Kidney capillary endothelial cell (primary cell): ENCODE measurements at regions not wholly inside any gene's neighbourhood (a gene's known extent, or its start where the extent isn't known, plus 50 kb on each side); places are given as distances from the start of the nearest gene placed in this dataset.
"Not testable (repeated sequence)": the region's sequence is repeated elsewhere in the genome, so short reads cannot be mapped to it uniquely, and the experiment has no call there.

Experiments used
- DNase-seq: peaks from one replicate; pipeline ENCODE4 v3.0.0-alpha.2; 2018; ENCODE audit warnings: low spot score

GRCh38 chr5:89849830-89850512 is 559.6 kb downstream of the CETN3 start:
- no peak for DNase-seq

- no peak for DNase-seq
Observed at GRCh38 chr5:89847743-89848142, 561.8 kb downstream of the CETN3 start.

DNA sequence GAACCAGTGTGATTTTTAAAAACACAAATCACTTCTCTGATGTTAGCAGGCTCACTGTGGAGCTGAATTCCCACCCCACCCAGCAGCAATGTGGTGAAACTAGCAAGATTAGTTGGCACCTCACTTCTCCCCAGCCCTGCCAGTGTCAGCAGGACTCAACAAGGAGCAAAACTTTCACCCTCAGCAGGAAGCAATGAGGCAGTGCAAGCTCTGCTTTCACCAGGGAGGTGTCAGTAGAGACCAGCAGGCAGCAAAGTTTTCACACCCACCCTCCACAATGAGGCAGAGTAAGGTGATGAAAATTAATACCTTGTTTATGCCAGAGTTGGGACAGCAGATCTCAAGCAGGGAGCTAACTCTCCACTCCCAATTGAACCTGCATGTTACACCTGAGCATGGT is 565.0 kb downstream of the CETN3 start:
- DNase-seq, result no peak

DNA sequence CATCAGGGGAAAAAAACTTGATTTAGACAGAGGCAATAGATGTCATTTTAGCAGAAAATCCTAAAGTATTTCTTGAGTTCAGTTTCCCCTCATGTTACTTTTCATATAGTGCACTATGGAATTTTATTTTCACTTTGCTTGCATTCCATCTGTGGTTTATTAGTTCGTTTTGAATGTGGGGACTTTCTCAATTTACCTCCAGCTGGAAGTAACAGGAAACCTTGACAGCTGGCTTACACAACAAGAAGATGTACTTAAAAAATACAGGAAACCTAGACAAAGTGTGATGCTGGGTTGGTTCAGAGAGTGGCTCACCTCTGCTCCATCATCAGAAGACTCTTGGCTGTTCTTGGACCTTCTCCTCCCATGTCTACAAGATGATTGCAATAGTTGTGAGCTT is 567.0 kb downstream of the CETN3 start:
- DNase-seq, result no peak

DNA sequence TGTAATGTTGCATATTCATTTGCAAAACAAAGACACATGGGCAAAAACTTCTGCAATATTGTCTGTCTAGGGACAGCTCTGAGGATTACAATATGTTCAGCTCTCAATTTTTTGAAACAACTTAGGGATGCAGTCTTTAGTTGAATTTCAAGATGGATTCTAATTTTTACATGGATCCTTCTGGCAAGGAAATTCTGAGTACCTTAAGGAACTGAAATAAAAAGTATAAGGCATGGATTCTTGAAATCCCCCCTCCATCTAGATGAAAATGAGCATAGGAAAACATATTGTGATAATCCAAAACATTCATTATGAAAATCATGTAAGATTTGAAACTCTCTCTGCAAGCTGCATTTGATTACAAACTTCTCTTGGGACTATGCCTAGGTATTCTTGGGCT is 568.6 kb downstream of the CETN3 start:
- DNase-seq, result no peak

DNA sequence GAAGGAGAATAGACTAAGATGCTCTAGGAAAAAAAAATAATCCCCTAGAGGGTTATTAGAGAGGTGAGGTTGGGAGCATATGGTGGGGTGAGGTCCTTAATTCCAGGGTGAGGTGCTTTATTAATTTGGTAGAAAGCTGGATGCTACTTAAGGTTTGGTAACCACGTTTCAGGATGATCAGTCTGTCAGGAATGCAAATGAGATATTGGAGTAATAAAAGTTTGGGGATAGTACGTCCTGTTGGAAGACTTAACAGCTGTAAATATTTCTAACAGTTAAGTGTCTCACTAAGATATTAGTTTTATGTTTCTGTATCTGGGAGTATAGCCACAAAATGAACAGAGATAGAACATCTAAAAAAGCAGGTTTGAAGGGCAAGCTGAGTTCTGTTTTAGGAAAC is 578.9 kb downstream of the CETN3 start:
- DNase-seq, result no peak

- no peak for DNase-seq
Observed at GRCh38 chr5:89827960-89828359, 581.6 kb downstream of the CETN3 start.

GRCh38 chr5:89827359-89827758 is 582.2 kb downstream of the CETN3 start:
- DNase-seq, result no peak

- no peak for DNase-seq
Observed at GRCh38 chr5:89826938-89827337, 582.6 kb downstream of the CETN3 start.

- DNase-seq, result no peak
Observed at GRCh38 chr5:89823046-89823445, 586.5 kb downstream of the CETN3 start.

DNA sequence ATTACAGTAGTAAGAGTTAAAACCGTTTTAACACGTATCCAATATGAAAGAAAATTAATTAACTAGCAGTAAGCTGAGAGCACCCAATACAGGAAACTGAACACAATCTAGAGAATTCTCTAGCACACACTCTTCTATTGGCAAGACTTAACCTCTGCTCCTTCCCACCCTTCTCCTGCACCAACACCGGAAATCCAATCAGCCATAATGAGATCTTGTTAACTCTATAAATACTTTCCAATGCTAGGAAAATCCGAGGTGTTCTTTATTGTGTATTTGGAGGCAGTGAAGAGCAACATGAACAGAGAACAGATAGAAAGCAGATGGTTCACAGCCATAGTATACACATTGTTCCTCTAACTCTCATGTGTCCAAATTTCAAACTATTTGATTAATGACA is 591.7 kb downstream of the CETN3 start:
- DNase-seq, result no peak

GRCh38 chr5:89816038-89816437 is 593.5 kb downstream of the CETN3 start:
- no peak for DNase-seq

DNA sequence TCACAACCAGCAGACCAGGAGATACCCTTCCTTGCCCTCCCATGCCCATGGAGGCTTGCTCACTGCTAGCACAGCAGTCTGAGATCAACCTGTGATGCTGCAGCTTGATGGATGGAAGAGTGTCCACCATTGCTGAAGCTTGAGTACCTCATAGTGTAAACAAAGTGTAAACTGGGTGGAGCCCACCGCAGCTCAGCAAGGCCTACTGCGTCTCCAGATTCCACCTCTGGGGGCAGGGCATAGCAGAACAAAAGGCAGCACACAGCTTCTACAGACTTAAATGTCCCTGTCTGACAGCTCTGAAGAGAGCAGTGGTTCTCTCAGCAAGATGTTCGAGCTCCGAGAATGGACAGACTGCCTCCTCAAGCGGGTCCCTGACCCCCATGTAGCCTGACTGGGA is 608.8 kb downstream of the CETN3 start:
- not testable (repeated sequence) for DNase-seq

DNA sequence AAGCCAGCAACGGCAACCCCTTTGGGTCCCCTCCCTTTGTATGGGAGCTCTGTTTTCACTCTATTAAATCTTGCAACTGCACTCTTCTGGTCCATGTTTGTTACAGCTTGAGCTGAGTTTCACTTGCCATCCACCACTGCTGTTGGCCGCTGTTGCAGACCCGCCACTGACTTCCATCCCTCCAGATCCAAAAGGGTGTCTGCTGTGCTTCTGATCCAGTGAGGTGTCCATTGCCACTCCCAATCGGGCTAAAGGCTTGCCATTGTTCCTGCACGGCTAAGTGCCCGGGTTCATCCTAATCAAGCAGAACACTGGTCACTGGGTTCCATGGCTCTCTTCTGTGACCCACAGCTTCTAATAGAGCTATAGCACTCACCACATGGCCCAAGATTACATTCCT is 615.1 kb downstream of the CETN3 start:
- not testable (repeated sequence) for DNase-seq

DNA sequence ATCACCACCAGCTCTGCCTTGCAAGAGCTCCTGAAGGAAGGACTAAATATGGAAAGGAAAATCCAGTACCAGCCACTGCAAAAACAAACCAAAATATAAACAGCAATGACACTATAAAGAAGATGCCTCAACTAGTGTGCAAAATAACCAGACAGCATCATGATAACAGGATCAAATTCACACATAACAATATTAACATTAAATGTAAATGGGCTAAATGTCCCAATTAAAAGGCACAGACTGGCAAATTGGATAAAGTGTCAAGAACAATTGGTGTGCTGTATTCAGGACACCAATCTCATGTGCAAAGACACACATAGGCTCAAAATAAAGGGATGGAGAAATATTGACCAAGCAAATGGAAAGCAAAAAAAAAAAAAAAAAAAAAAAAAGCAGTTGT is 629.8 kb downstream of the CETN3 start:
- not testable (repeated sequence) for DNase-seq

- DNase-seq, result no peak
Observed at GRCh38 chr5:89777758-89778157, 631.8 kb downstream of the CETN3 start.

- DNase-seq, result peak; percentile 26
Observed at GRCh38 chr5:89769975-89770374, 639.6 kb downstream of the CETN3 start.

DNA sequence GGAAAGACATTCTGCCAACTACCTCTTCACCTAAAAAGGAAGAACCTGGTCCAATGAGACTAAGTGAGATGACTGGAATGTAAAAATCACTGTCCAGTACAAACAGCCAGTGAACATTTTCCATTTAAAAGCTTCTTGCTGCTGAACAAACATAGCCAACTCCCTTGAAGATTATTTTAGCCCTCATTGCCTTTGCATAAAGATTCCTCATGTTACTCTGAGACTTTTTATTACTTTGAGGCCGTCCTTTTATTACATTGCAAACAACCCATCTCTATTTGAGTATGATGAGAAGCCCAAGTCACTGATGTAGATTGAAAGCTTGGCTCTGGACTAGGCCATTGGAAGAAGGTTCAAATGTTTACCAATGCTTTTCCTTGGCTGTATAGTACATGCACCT is 649.8 kb downstream of the CETN3 start:
- no peak for DNase-seq

DNA sequence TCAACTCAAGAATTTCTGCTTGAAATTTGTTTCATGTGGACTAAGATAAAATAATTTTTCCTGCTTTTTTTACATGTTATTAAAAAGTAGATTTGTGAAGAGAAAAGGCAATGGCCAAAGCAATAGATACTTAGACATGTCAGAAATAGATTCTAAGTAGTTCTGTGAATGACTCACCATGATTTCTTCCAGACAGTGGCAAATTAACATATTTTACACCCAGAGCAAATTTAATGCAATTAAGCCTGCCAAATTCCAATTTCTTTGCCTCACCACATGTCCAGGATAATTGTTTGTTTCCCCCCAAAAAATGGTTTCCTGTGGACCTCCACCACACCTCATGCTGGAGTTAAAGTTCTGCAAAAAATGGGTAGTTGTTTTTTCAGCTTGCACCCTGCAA is 651.4 kb downstream of the CETN3 start:
- no peak for DNase-seq

DNA sequence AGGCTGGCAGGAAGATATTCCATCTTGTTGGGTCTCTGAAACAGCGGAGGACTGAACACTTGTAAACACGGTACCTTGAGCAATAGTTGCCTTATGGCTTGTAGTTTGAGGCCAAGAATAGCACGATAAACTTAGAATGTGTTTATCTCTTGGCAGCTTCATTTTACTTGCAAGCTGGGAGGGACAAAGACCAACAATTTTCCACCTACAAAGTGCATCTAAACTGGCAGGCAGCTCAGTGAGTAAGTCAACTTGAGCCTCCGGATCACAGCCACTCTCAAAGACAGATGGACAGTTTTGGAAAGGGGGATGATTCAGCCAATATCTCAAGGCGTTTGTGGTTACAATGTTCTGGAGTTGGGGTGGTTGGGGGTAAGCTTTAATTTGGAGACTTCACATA is 652.6 kb downstream of the CETN3 start:
- no peak for DNase-seq

- no peak for DNase-seq
Observed at GRCh38 chr5:89755024-89755423, 654.5 kb downstream of the CETN3 start.

GRCh38 chr5:89735082-89735481 is 674.5 kb downstream of the CETN3 start:
- no peak for DNase-seq

DNA sequence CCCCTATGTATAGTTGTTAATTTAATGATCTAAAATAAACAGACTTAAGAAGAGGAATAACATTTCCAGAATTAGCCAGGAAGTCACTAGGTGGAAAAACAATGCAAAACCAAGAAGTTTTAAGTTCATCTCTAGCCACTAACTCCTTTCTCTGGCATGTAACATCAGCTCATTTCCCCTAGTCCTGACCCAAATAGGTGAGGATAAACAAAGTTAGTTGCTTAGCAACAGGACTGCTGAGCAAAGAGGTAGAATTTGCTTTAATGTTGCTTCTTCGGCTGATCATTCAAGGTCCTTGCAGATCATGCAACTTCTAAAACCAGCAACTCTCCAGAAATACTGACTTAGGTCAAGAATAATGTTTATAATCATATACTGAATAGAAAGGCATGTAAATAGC is 675.8 kb downstream of the CETN3 start:
- DNase-seq, result no peak

GRCh38 chr5:89729623-89730301 is 679.8 kb downstream of the CETN3 start:
- DNase-seq, result peak; percentile 3
